Tibial nerve (tissue), 4 donors: ENCODE measurements at regions not wholly inside any gene's neighbourhood (a gene's known extent, or its start where the extent isn't known, plus 50 kb on each side); places are given as distances from the start of the nearest gene placed in this dataset.

Source experiments
- DNase-seq, 2 donors: peaks; one replicate each; pipeline ENCODE4 v3.0.0-alpha.2; 2019; ENCODE audit warnings: low spot score in 2 of 2
- H3K27ac ChIP-seq, 4 donors: fragments of 200-600 bp; sonication (generic) in 3 of 4; one replicate each; pipeline ENCODE4 v1.5.1; 2017 to 2019; ENCODE audit warnings: mild to moderate bottlenecking in 1 of 4
- H3K27me3 ChIP-seq, 2 donors: fragments of 200-600 bp; sonication (generic) in 1 of 2; one replicate each; pipeline versions ENCODE4 v1.5.1 to v1.6.0; 2017 to 2019
- H3K36me3 ChIP-seq, 3 donors: fragments of 200-600 bp; sonication (generic); one replicate each; pipeline ENCODE4 v1.5.1; 2018 to 2019
- H3K4me1 ChIP-seq, 4 donors: fragments of 200-600 bp; sonication (generic) in 3 of 4; one replicate each; pipeline ENCODE4 v1.5.1; 2017 to 2019
- H3K4me3 ChIP-seq, 4 donors: fragments of 200-600 bp; sonication (generic) in 3 of 4; one replicate each; pipeline ENCODE4 v1.5.1; 2017 to 2019; ENCODE audit warnings: mild to moderate bottlenecking in 1 of 4, moderate library complexity in 1 of 4
- H3K9me3 ChIP-seq, 4 donors: fragments of 200-600 bp; sonication (generic) in 3 of 4; one replicate each; pipeline ENCODE4 v1.5.1; 2017 to 2019
- EP300 ChIP-seq, 2 donors: sonication (generic); formaldehyde crosslinking; IDR thresholded peaks; one replicate each; pipeline ENCODE4 v1.6.1; 2017; ENCODE audit warnings: antibody characterized with exemption in 2 of 2, mild to moderate bottlenecking in 1 of 2
- POLR2A ChIP-seq, 2 donors: fragments of 450-650 bp; IDR thresholded peaks; one replicate each; pipeline ENCODE4 v1.6.1; 2017; ENCODE audit warnings: antibody characterized with exemption in 2 of 2, mild to moderate bottlenecking in 2 of 2, moderate library complexity in 2 of 2
- WGBS, 2 donors: methylation state at CpG; one replicate each; pipeline ENCODE4 v1.1.5; 2018; 5-methylcytosine and 5-hydroxymethylcytosine counted together
- TF ChIP-seq, protein P1 (sequence below), 5 experiments: fragments of 200-600 bp in 3 of 5; fragments of 450-650 bp in 2 of 5; sonication (generic) in 3 of 5; IDR thresholded peaks; one replicate each; pipeline ENCODE4 v1.5.1; 2016 to 2019; ENCODE audit warnings: antibody characterized with exemption in 5 of 5, mild to moderate bottlenecking in 3 of 5, moderate library complexity in 2 of 5

DNA sequence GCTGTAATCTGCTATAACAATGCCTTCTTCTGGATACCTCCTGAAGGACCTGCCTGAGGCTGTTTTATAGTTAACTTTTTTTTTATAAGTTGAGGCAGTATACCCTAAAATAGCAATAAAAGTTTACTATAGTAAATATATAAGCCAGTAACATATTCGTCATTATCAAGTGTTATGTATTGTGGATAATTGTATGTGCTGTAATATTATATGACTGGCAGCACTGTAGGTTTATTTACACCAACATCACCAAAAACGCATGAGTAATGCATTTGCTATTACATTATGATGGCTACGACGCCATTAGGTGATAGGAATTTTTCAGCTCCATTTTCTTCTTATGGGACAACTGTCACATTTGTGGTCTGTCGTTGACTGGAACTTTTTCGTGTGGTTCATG lies 237.2 kb upstream of the PITX2 start:
- Histone ChIP-seq H3K9me3 (no peaks in the 10 kb centered on the region), H3K4me1 (no peaks in the 10 kb centered on the region), H3K27ac (no peak overlapping the region), H3K4me3 (no peak overlapping the region), H3K36me3 (no peaks in the 10 kb centered on the region), H3K27me3 (no peaks in the 10 kb centered on the region)
- TF ChIP-seq EP300 (IDR thresholded peaks at IDR 0.05) (no peak), POLR2A (IDR thresholded peaks at IDR 0.05) (no peak)
- TF ChIP-seq, protein P1, sequence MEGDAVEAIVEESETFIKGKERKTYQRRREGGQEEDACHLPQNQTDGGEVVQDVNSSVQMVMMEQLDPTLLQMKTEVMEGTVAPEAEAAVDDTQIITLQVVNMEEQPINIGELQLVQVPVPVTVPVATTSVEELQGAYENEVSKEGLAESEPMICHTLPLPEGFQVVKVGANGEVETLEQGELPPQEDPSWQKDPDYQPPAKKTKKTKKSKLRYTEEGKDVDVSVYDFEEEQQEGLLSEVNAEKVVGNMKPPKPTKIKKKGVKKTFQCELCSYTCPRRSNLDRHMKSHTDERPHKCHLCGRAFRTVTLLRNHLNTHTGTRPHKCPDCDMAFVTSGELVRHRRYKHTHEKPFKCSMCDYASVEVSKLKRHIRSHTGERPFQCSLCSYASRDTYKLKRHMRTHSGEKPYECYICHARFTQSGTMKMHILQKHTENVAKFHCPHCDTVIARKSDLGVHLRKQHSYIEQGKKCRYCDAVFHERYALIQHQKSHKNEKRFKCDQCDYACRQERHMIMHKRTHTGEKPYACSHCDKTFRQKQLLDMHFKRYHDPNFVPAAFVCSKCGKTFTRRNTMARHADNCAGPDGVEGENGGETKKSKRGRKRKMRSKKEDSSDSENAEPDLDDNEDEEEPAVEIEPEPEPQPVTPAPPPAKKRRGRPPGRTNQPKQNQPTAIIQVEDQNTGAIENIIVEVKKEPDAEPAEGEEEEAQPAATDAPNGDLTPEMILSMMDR (IDR thresholded peaks at IDR 0.05), result no peak
- DNase-seq, result no peak
- WGBS, 2 donors, result 76% methylated on average over 6 of the region's 6 CpGs

DNA sequence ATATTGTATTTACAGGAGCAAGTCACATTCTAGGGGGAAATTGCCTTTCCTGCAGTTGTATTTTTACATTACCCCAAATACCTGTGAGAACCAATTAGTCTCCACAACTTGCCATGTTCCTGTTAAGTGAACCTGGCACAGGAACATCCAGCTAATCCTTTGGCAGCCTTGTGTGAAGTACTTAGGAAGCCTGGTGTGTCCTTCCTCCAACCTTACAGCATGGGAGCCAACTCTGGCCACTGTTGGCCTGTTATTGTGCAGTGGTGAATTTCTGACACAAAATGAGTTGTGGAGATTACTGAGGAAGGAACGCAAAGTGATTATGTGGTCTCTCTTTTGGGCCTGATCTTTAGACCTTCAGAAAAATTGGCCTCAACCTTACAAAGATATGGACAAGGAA lies 238.0 kb upstream of the PITX2 start:
- 55 to 71% methylated on average over 1 of the region's 1 CpG for WGBS, 2 donors
- Histone ChIP-seq H3K9me3 (no peaks in the 10 kb centered on the region), H3K27me3 (no peaks in the 10 kb centered on the region), H3K27ac (no peak overlapping the region), H3K36me3 (no peaks in the 10 kb centered on the region), H3K4me3 (no peak overlapping the region), H3K4me1 (peaks cover 0 to 4% (median 0%) of the 10 kb centered on the region in 4 donors)
- TF ChIP-seq EP300 (IDR thresholded peaks at IDR 0.05) (no peak), POLR2A (IDR thresholded peaks at IDR 0.05) (no peak)
- TF ChIP-seq, protein P1 (IDR thresholded peaks at IDR 0.05), result no peak
- no peak for DNase-seq

DNA sequence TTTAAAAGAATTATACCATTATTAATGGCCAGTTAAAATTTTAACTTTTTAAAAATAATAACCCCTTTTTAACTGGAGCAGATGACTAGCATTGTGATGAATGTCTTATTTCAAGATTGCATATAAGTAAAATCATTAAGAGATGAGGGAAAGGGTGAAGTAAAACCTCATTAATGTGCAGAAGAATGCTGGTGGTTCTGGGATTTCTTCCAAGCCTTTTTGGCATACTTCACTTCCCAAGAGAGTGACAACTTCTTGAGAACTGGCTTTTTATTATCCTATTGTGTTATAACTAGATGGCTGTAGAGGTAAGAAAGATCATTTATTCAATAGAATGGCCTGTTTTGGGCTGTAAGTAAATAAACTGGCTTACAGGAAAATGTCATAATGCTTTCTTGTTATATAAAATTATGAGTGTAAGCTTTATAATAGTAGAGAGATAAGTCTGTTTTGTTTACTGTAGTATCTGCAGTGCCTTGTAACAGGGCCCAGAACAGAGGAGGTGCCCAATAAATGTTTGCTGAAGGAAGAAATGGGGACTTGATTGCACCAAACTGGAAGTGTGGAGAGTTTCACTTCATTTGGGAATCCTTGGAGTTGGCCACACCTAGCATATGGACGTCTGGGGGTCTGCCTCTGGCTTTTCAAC lies 242.9 kb upstream of the PITX2 start:
- no peaks in the 10 kb centered on the region for H3K36me3 ChIP-seq
- WGBS, 2 donors, result 13 to 15% methylated on average over 1 of the region's 1 CpG

GRCh38 chr4:110867251-110867960 lies 244.5 kb upstream of the PITX2 start:
- TF ChIP-seq, protein P1 (IDR thresholded peaks at IDR 0.05), result no peak
- TF ChIP-seq POLR2A (IDR thresholded peaks at IDR 0.05), result no peak
- no peak for TF ChIP-seq EP300 (IDR thresholded peaks at IDR 0.05)

More for the DNA sequence above, 242.9 kb upstream of the PITX2 start:
- H3K27me3 ChIP-seq, result no peaks in the 10 kb centered on the region
- H3K4me3 ChIP-seq, result no peak overlapping the region
- TF ChIP-seq, protein P1 (IDR thresholded peaks at IDR 0.05), result no peak
- no peak for TF ChIP-seq EP300 (IDR thresholded peaks at IDR 0.05)
- TF ChIP-seq POLR2A (IDR thresholded peaks at IDR 0.05), result no peak
- no peak for DNase-seq
- peaks cover 0 to 35% (median 0%) of the 10 kb centered on the region in 4 donors for H3K4me1 ChIP-seq
- no peak overlapping the region for H3K27ac ChIP-seq
- no peaks in the 10 kb centered on the region for H3K9me3 ChIP-seq

More at GRCh38 chr4:110867251-110867960, 244.5 kb upstream of the PITX2 start:
- 75 to 79% methylated on average over 3 of the region's 3 CpGs for WGBS, 2 donors
- DNase-seq, result no peak
- Histone ChIP-seq H3K27ac (no peak overlapping the region), H3K9me3 (no peaks in the 10 kb centered on the region), H3K4me1 (peaks cover 0 to 35% (median 0%) of the 10 kb centered on the region in 4 donors), H3K36me3 (no peaks in the 10 kb centered on the region), H3K4me3 (no peak overlapping the region), H3K27me3 (no peaks in the 10 kb centered on the region)
